ENCODE measurements at regions not wholly inside any gene's neighbourhood (a gene's known extent, or its start where the extent isn't known, plus 50 kb on each side); places are given as distances from the start of the nearest gene placed in this dataset.

DNA sequence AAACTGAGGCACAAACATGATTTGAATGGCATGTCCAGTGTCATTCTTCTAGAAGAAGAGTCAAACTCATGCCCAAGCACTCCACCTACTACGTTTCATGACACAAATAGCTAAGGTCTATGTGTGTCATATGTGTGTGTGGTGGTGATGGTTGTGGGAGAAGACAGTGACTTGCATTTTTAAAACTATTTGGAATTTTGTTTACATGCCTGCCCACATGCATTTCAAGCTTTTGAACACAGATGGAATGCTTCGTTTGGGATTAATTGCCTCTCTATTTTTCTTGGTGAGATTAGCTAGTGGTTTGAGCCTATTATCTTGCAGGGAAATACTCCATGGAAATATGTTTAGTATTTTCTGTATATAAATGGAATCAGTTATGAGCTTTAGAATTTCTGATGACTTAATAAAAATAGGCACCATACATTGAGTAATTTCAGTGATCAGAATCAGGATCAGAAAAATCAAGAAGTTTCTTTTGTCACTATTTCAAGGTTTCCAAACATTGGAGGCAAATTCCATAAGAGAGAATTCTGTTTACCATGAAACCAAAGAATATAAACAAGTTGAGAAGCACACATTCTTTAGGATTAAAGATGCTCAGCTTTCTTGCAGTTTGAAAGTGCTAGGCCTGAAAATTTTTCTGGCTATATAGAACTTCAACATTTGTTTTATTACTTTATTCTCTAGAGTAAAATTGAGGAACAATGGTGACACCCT lies 260.3 kb upstream of the SEMA6A start:
- H3K36me3 Mint-ChIP-seq (ENCODE audit: insufficient read depth in 1 of 3, low read depth in 3 of 3) = peaks cover 0 to 13% (median 2%) of the 10 kb centered on the region in 3 experiments; a peak in 4 of 7 replicates
- Histone ChIP-seq H2AFZ (ENCODE audit: low read length) (no peak overlapping the region), H3K4me1 (ENCODE audit: insufficient read depth, low read length) (no peaks in the 10 kb centered on the region), H2BK12ac (ENCODE audit: insufficient read length, low read depth, low read length) (no peak overlapping the region), H3K4me2 (ENCODE audit: insufficient read depth, insufficient read length, low read length) (no peak overlapping the region), H3K56ac (ENCODE audit: insufficient read length, low read depth, low read length) (no peak overlapping the region), H3K4ac (ENCODE audit: low read depth, low read length) (no peak overlapping the region), H2BK15ac (ENCODE audit: low read depth, low read length) (no peak overlapping the region), H3K9ac (ENCODE audit: extremely low read depth, insufficient read length, low read length) (no peak overlapping the region), H2BK120ac (ENCODE audit: low read depth, low read length, poor library complexity, severe bottlenecking) (no peak overlapping the region), H3K79me2 (ENCODE audit: insufficient read depth, low read length) (no peaks in the 10 kb centered on the region), H2BK20ac (ENCODE audit: low read depth, low read length, poor library complexity, severe bottlenecking) (no peak overlapping the region), H3K23ac (ENCODE audit: insufficient read length, low read depth, low read length) (no peak overlapping the region), H2BK5ac (ENCODE audit: insufficient read length, low read length) (no peak overlapping the region), H3K27ac (ENCODE audit: insufficient read length, low read depth, low read length) (no peak overlapping the region), H4K5ac (ENCODE audit: insufficient read length, low read depth, low read length) (no peak overlapping the region), H3K14ac (ENCODE audit: insufficient read depth, low read length) (no peak overlapping the region), H4K20me1 (ENCODE audit: control insufficient read depth, insufficient read depth, insufficient read length) (no peaks in the 10 kb centered on the region), H2AK5ac (ENCODE audit: insufficient read length, low read length) (no peak overlapping the region), H3K27me3 (ENCODE audit: insufficient read depth, low read length) (no peaks in the 10 kb centered on the region), H3K79me1 (ENCODE audit: insufficient read depth, low read depth, low read length, poor library complexity, severe bottlenecking) (no peaks in the 10 kb centered on the region), H3K9me3 (ENCODE audit: control insufficient read depth, low read depth, low read length) (no peaks in the 10 kb centered on the region), H3T11ph (ENCODE audit: low read length) (no peak overlapping the region), H3K18ac (ENCODE audit: insufficient read length, low read depth, low read length) (no peak overlapping the region), H3K23me2 (ENCODE audit: insufficient read length, low read depth, low read length, poor library complexity, severe bottlenecking) (no peaks in the 10 kb centered on the region), H4K8ac (replicated peaks; ENCODE audit: insufficient read length, low read depth, low read length) (no peak overlapping the region), H4K91ac (ENCODE audit: insufficient read length, low read depth, low read length) (no peak overlapping the region)
- WGBS (ENCODE audit: extremely low coverage, insufficient read length, low lambda C conversion rate) = no CpG with 5 or more reads among the region's 2 CpGs
- no peak for DNase-seq
- no peak overlapping the region for H3K4me3 Mint-ChIP-seq
- H3K4me1 Mint-ChIP-seq = peaks cover 5 to 16% of the 10 kb centered on the region in 2 experiments; a peak in 3 of 4 replicates
- TF ChIP-seq, protein P1, sequence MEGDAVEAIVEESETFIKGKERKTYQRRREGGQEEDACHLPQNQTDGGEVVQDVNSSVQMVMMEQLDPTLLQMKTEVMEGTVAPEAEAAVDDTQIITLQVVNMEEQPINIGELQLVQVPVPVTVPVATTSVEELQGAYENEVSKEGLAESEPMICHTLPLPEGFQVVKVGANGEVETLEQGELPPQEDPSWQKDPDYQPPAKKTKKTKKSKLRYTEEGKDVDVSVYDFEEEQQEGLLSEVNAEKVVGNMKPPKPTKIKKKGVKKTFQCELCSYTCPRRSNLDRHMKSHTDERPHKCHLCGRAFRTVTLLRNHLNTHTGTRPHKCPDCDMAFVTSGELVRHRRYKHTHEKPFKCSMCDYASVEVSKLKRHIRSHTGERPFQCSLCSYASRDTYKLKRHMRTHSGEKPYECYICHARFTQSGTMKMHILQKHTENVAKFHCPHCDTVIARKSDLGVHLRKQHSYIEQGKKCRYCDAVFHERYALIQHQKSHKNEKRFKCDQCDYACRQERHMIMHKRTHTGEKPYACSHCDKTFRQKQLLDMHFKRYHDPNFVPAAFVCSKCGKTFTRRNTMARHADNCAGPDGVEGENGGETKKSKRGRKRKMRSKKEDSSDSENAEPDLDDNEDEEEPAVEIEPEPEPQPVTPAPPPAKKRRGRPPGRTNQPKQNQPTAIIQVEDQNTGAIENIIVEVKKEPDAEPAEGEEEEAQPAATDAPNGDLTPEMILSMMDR (conservative IDR thresholded peaks at IDR 0.05) = no peak
- no peaks in the 10 kb centered on the region for H3K27me3 Mint-ChIP-seq (ENCODE audit: low read depth)
- H3K9me3 Mint-ChIP-seq = peaks cover 0 to 7% of the 10 kb centered on the region in 2 experiments; a peak in 3 of 5 replicates
- no peak overlapping the region for H3K27ac Mint-ChIP-seq
